ENCODE measurements at regions not wholly inside any gene's neighbourhood (a gene's known extent, or its start where the extent isn't known, plus 50 kb on each side); places are given as distances from the start of the nearest gene placed in this dataset.
"Not testable (repeated sequence)": the region's sequence is repeated elsewhere in the genome, so short reads cannot be mapped to it uniquely, and the experiment has no call there.

DNA sequence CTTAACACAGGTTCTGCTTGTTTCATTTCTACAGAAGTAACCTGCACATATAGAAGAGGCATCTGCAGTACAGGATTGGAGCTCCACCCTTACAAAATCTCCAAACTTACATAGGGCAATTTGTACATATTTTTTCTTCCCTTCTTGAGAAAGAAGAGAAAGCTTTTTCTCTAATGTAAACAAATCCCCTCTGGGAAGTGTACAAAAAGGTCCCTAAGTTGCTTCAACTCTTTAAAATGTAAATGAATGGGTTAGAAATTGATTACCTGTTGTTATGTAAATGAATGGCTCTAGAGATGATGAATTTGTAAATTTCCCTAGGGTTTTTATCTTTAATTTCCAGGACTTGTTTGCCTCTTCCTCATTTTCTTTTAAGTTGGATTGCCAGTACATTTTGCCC is 1183.7 kb downstream of the MRPL39 start:
- no peaks in the 10 kb centered on the region for H3K9me2 ChIP-seq (replicated peaks; ENCODE audit: low read depth, low read length)
- TF ChIP-seq, protein P1, sequence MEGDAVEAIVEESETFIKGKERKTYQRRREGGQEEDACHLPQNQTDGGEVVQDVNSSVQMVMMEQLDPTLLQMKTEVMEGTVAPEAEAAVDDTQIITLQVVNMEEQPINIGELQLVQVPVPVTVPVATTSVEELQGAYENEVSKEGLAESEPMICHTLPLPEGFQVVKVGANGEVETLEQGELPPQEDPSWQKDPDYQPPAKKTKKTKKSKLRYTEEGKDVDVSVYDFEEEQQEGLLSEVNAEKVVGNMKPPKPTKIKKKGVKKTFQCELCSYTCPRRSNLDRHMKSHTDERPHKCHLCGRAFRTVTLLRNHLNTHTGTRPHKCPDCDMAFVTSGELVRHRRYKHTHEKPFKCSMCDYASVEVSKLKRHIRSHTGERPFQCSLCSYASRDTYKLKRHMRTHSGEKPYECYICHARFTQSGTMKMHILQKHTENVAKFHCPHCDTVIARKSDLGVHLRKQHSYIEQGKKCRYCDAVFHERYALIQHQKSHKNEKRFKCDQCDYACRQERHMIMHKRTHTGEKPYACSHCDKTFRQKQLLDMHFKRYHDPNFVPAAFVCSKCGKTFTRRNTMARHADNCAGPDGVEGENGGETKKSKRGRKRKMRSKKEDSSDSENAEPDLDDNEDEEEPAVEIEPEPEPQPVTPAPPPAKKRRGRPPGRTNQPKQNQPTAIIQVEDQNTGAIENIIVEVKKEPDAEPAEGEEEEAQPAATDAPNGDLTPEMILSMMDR (conservative IDR thresholded peaks at IDR 0.05; ENCODE audit: low read length) = no peak
- no peak for TF ChIP-seq EZH2phosphoT487 (IDR thresholded peaks at IDR 0.05; ENCODE audit: borderline replicate concordance)
- no peaks in the 10 kb centered on the region for H4K20me1 ChIP-seq (ENCODE audit: insufficient read depth, low read length, poor library complexity, severe bottlenecking)
- peaks cover 6% of the 10 kb centered on the region for H3K4me1 ChIP-seq (ENCODE audit: insufficient read depth, low read length, poor library complexity, severe bottlenecking)
- H3K27me3 ChIP-seq (ENCODE audit: insufficient read depth, low read length, poor library complexity, severe bottlenecking) = no peaks in the 10 kb centered on the region
- H3F3A ChIP-seq (ENCODE audit: low read depth) = no peaks in the 10 kb centered on the region
- peaks cover 9% of the 10 kb centered on the region; the same call in 1 of the 2 replicates for H3K9me3 ChIP-seq (ENCODE audit: insufficient read depth, low read depth, low read length)
- no peak overlapping the region for H3K9ac ChIP-seq (ENCODE audit: low read depth, low read length, poor library complexity, severe bottlenecking)
- H3K4me3 ChIP-seq (ENCODE audit: low read length, poor library complexity, severe bottlenecking) = no peak overlapping the region
- H2AFZ ChIP-seq (ENCODE audit: low read length) = peak overlapping the region; percentile 55; the same call in 1 of the 2 replicates
- H3K79me2 ChIP-seq (ENCODE audit: insufficient read depth, low read length) = no peaks in the 10 kb centered on the region
- H3K4me2 ChIP-seq (ENCODE audit: low read depth, low read length, poor library complexity, severe bottlenecking) = no peak overlapping the region
- no peaks in the 10 kb centered on the region for H3K36me3 ChIP-seq (ENCODE audit: insufficient read depth, low read length)

DNA sequence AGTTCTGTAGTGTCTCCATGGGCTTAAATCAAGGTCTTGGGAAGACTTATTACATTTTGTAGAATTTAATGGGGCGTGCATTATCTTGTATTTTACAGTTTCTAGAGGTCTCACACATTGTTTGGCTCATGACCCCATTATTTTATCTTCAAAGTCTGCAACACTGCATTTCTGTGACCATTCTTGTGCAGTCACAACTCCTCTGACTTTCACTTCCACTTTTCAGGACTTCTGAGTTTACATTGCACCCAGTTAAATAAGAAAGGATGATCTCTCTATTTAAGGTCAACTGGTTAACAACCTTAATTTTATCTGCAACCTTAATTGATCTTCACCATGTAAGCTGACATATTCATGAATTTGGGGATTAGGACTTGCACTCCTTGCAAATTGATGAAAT is 1186.6 kb downstream of the MRPL39 start:
- H3K79me2 ChIP-seq (ENCODE audit: insufficient read depth, low read length) = no peaks in the 10 kb centered on the region
- TF ChIP-seq, protein P1 (conservative IDR thresholded peaks at IDR 0.05; ENCODE audit: low read length) = no peak
- no peak for TF ChIP-seq EZH2phosphoT487 (IDR thresholded peaks at IDR 0.05; ENCODE audit: borderline replicate concordance)
- no peak overlapping the region for H3K4me3 ChIP-seq (ENCODE audit: low read length, poor library complexity, severe bottlenecking)
- H3F3A ChIP-seq (ENCODE audit: low read depth) = no peaks in the 10 kb centered on the region
- H4K20me1 ChIP-seq (ENCODE audit: insufficient read depth, low read length, poor library complexity, severe bottlenecking) = no peaks in the 10 kb centered on the region
- no peak overlapping the region for H2AFZ ChIP-seq (ENCODE audit: low read length)
- no peak overlapping the region for H3K4me2 ChIP-seq (ENCODE audit: low read depth, low read length, poor library complexity, severe bottlenecking)
- H3K9ac ChIP-seq (ENCODE audit: low read depth, low read length, poor library complexity, severe bottlenecking) = no peak overlapping the region
- H3K9me2 ChIP-seq (replicated peaks; ENCODE audit: low read depth, low read length) = no peaks in the 10 kb centered on the region
- no peaks in the 10 kb centered on the region for H3K27me3 ChIP-seq (ENCODE audit: insufficient read depth, low read length, poor library complexity, severe bottlenecking)
- peaks cover 9% of the 10 kb centered on the region; the same call in 1 of the 2 replicates for H3K9me3 ChIP-seq (ENCODE audit: insufficient read depth, low read depth, low read length)
- no peaks in the 10 kb centered on the region for H3K4me1 ChIP-seq (ENCODE audit: insufficient read depth, low read length, poor library complexity, severe bottlenecking)
- H3K36me3 ChIP-seq (ENCODE audit: insufficient read depth, low read length) = no peaks in the 10 kb centered on the region

DNA sequence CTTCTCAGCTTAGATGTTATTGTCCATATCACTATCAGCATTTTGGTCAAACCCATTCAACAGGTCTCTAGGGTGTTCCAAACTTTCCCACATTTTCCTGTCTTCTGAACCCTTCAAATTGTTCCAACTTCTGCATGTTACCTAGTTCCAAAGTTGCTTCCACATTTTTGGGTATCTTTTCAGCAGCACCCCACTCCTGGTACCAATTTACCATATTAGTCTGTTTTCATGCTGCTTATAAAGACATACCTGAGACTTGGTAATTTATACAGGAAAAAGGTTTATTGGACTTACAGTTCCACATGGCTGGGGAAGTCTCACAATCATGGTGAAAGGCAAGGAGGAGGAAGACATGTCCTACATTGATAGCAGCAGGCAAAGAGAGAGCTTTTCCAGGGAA is 1187.6 kb downstream of the MRPL39 start:
- H3F3A ChIP-seq (ENCODE audit: low read depth); H3K27me3 ChIP-seq (ENCODE audit: insufficient read depth, low read length, poor library complexity, severe bottlenecking); H3K9me2 ChIP-seq (replicated peaks; ENCODE audit: low read depth, low read length); H3K9ac ChIP-seq (ENCODE audit: low read depth, low read length, poor library complexity, severe bottlenecking); H4K20me1 ChIP-seq (ENCODE audit: insufficient read depth, low read length, poor library complexity, severe bottlenecking); H3K79me2 ChIP-seq (ENCODE audit: insufficient read depth, low read length); H3K4me1 ChIP-seq (ENCODE audit: insufficient read depth, low read length, poor library complexity, severe bottlenecking); H3K4me2 ChIP-seq (ENCODE audit: low read depth, low read length, poor library complexity, severe bottlenecking); H3K4me3 ChIP-seq (ENCODE audit: low read length, poor library complexity, severe bottlenecking); H3K9me3 ChIP-seq (ENCODE audit: insufficient read depth, low read depth, low read length); H2AFZ ChIP-seq (ENCODE audit: low read length); H3K36me3 ChIP-seq (ENCODE audit: insufficient read depth, low read length): not testable (repeated sequence)

DNA sequence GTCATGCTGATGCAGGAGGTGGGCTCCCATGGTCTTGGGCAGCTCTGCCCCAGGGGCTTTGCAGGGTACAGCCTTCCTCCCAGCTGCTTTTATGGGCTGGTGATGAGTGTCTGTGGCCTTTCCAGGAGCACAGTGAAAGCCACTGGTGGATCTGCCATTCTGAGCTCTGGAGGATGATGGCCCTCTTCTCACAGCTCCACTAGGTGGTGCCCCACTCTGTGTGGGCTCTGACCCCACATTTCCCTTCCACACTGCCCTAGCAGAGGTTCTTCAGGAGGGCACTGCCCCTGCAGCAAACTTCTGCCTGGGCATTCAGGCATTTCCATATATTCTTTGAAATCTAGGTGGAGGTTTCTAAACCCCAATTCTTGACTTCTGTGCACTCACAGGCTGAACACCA is 1188.6 kb downstream of the MRPL39 start:
- H3K4me2 ChIP-seq (ENCODE audit: low read depth, low read length, poor library complexity, severe bottlenecking) = no peak overlapping the region
- H3K4me1 ChIP-seq (ENCODE audit: insufficient read depth, low read length, poor library complexity, severe bottlenecking) = no peaks in the 10 kb centered on the region
- peaks cover 9% of the 10 kb centered on the region; the same call in 1 of the 2 replicates for H3K9me3 ChIP-seq (ENCODE audit: insufficient read depth, low read depth, low read length)
- H3K27me3 ChIP-seq (ENCODE audit: insufficient read depth, low read length, poor library complexity, severe bottlenecking) = no peaks in the 10 kb centered on the region
- H3K9ac ChIP-seq (ENCODE audit: low read depth, low read length, poor library complexity, severe bottlenecking) = no peak overlapping the region
- H3F3A ChIP-seq (ENCODE audit: low read depth) = no peaks in the 10 kb centered on the region
- TF ChIP-seq, protein P1 (conservative IDR thresholded peaks at IDR 0.05; ENCODE audit: low read length) = peak; percentile 58
- TF ChIP-seq EZH2phosphoT487 (IDR thresholded peaks at IDR 0.05; ENCODE audit: borderline replicate concordance) = no peak
- no peaks in the 10 kb centered on the region for H4K20me1 ChIP-seq (ENCODE audit: insufficient read depth, low read length, poor library complexity, severe bottlenecking)
- H3K79me2 ChIP-seq (ENCODE audit: insufficient read depth, low read length) = no peaks in the 10 kb centered on the region
- no peaks in the 10 kb centered on the region for H3K36me3 ChIP-seq (ENCODE audit: insufficient read depth, low read length)
- H2AFZ ChIP-seq (ENCODE audit: low read length) = no peak overlapping the region
- no peak overlapping the region for H3K4me3 ChIP-seq (ENCODE audit: low read length, poor library complexity, severe bottlenecking)
- no peaks in the 10 kb centered on the region for H3K9me2 ChIP-seq (replicated peaks; ENCODE audit: low read depth, low read length)

All from Loucy (cell line).